PC-3 (cell line): ENCODE measurements at regions not wholly inside any gene's neighbourhood (a gene's known extent, or its start where the extent isn't known, plus 50 kb on each side); places are given as distances from the start of the nearest gene placed in this dataset.

Experiments used
- ATAC-seq: fragments of 200-7000 bp; cut with Tn5 transposase; 2 replicates; pipeline ENCODE4 v1.9.1; 2020; ENCODE audit warnings: mild to moderate bottlenecking, moderate library complexity
- BruUV-seq: library from RNA; stranded (reverse); fragments of 400-500 nt; replicated peaks from 2 replicates; lab custom pipeline; 2021; lab: Mats Ljungman, UMichigan
- CTCF ChIA-PET: fragments of 300-600 bp; sonication (Branson Sonifier 250); formaldehyde crosslinking; loops from one replicate; lab custom pipeline; 2022; ENCODE audit warnings: antibody characterized with exemption; lab: Charles Lee
- POLR2A ChIA-PET: fragments of 300-600 bp; sonication (Branson Sonifier 250); formaldehyde crosslinking; loops from one replicate; lab custom pipeline; 2022; ENCODE audit warnings: antibody characterized with exemption; ENCODE audit not compliant: unreplicated experiment; lab: Charles Lee
- DNase-seq: peaks from one replicate; pipeline ENCODE4 v3.0.0-alpha.2; 2015
- H2AFZ ChIP-seq: fragments of 300-600 bp; sonication (generic); 2 replicates; pipeline ENCODE4 v1.6.0; 2016; ENCODE audit warnings: antibody characterized with exemption, low read length
- H3F3A ChIP-seq: fragments of 300-600 bp; sonication (generic); one replicate; pipeline ENCODE4 v1.6.0; 2017; ENCODE audit warnings: antibody characterized with exemption, low read length, control low read depth, mild to moderate bottlenecking; ENCODE audit not compliant: unreplicated experiment
- H3K27ac ChIP-seq: fragments of 300-600 bp; sonication (generic); 2 replicates; pipeline ENCODE4 v1.5.1; 2016; ENCODE audit warnings: mild to moderate bottlenecking, low read length
- H3K27me3 ChIP-seq: fragments of 300-600 bp; sonication (generic); 2 replicates; pipeline ENCODE4 v1.6.1; 2016; ENCODE audit warnings: low read length, mixed read lengths
- H3K36me3 ChIP-seq: fragments of 300-600 bp; sonication (generic); 2 replicates; pipeline ENCODE4 v1.6.1; 2016; ENCODE audit warnings: low read depth, mixed run types, low read length, mixed read lengths
- H3K4me1 ChIP-seq: fragments of 300-600 bp; sonication (generic); 2 replicates; pipeline ENCODE4 v1.5.1; 2016; ENCODE audit warnings: low read length; ENCODE audit not compliant: insufficient read depth
- H3K4me2 ChIP-seq: fragments of 300-600 bp; sonication (generic); 2 replicates; pipeline ENCODE4 v1.6.0; 2016; ENCODE audit warnings: low read length
- H3K4me3 ChIP-seq: fragments of 300-600 bp; sonication (generic); 2 replicates; pipeline ENCODE4 v1.5.1; 2016; ENCODE audit warnings: mild to moderate bottlenecking, low read length, mixed read lengths
- H3K79me2 ChIP-seq: fragments of 300-600 bp; sonication (generic); 2 replicates; pipeline ENCODE4 v1.6.1; 2017; ENCODE audit warnings: low read length, mixed read lengths
- H3K9ac ChIP-seq: fragments of 300-600 bp; sonication (generic); 2 replicates; pipeline ENCODE4 v1.6.0; 2016; ENCODE audit warnings: mild to moderate bottlenecking, low read length
- H3K9me2 ChIP-seq: fragments of 300-600 bp; sonication (generic); replicated peaks from 2 replicates; pipeline ENCODE4 v1.6.1; 2016; ENCODE audit warnings: mixed run types, low read length, mixed read lengths
- H3K9me3 ChIP-seq: fragments of 300-600 bp; sonication (generic); 2 replicates; pipeline ENCODE4 v1.6.1; 2016; ENCODE audit warnings: low read length, mixed read lengths
- H4K20me1 ChIP-seq: fragments of 300-600 bp; sonication (generic); 2 replicates; pipeline ENCODE4 v1.6.1; 2016; ENCODE audit warnings: low read length, mixed read lengths
- CTCF ChIP-seq: fragments of 300-600 bp; sonication (generic); conservative IDR thresholded peaks from 2 replicates; pipeline ENCODE4 v1.5.1; 2017; ENCODE audit warnings: antibody characterized with exemption, low read depth, mild to moderate bottlenecking, low read length
- EZH2 ChIP-seq: fragments of 300-600 bp; sonication (generic); IDR thresholded peaks from one replicate; pipeline ENCODE4 v1.6.1; 2017; ENCODE audit warnings: antibody characterized with exemption, mild to moderate bottlenecking, low read length; ENCODE audit not compliant: unreplicated experiment
- EZH2phosphoT487 ChIP-seq: fragments of 300-600 bp; sonication (generic); IDR thresholded peaks from 2 replicates; pipeline ENCODE4 v1.6.1; 2018; ENCODE audit warnings: mild to moderate bottlenecking, antibody characterized with exemption, low read length, borderline replicate concordance
- intact Hi-C: fragments of 100-400 bp; cut with micrococcal nuclease; formaldehyde crosslinking; loops from 2 replicates; pipeline ENCODE4 v1.9.0; 2023

GRCh38 chr7:96508371-96508770 is 186.5 kb upstream of the SLC25A13 start:
- ChIA-PET CTCF (no interaction called here), POLR2A (no interaction called here)
- Histone ChIP-seq H3K36me3 (no peaks in the 10 kb centered on the region), H3K9me2 (no peaks in the 10 kb centered on the region), H3K4me2 (no peak overlapping the region), H3F3A (no peaks in the 10 kb centered on the region), H3K9ac (no peak overlapping the region), H3K79me2 (no peaks in the 10 kb centered on the region), H3K9me3 (no peaks in the 10 kb centered on the region), H3K4me3 (no peak overlapping the region), H3K27me3 (no peaks in the 10 kb centered on the region), H3K4me1 (no peaks in the 10 kb centered on the region), H2AFZ (no peak overlapping the region), H4K20me1 (no peaks in the 10 kb centered on the region), H3K27ac (no peak overlapping the region)
- TF ChIP-seq EZH2phosphoT487 (no peak), EZH2 (no peak), CTCF (no peak)
- no TSS peak for BruUV-seq
- DNase-seq = peak; percentile 76
- intact Hi-C loops = no loop called here
- ATAC-seq = peak; percentile 27; the same call in 1 of the 2 replicates

GRCh38 chr7:96503597-96503996 is 181.7 kb upstream of the SLC25A13 start:
- intact Hi-C loops = no loop called here
- H3F3A ChIP-seq = no peaks in the 10 kb centered on the region
- no peaks in the 10 kb centered on the region for H3K4me1 ChIP-seq
- no peak for ATAC-seq
- no peaks in the 10 kb centered on the region for H3K36me3 ChIP-seq
- no peak overlapping the region for H3K27ac ChIP-seq
- H3K9me2 ChIP-seq = no peaks in the 10 kb centered on the region
- no peaks in the 10 kb centered on the region for H3K79me2 ChIP-seq
- no peak for TF ChIP-seq EZH2phosphoT487
- no peak for TF ChIP-seq CTCF
- TF ChIP-seq EZH2 = no peak
- H3K9ac ChIP-seq = no peak overlapping the region
- H3K4me3 ChIP-seq = no peak overlapping the region
- H3K4me2 ChIP-seq = no peak overlapping the region
- ChIA-PET POLR2A (no interaction called here), CTCF (no interaction called here)
- H3K27me3 ChIP-seq = no peaks in the 10 kb centered on the region
- BruUV-seq = no TSS peak
- no peaks in the 10 kb centered on the region for H3K9me3 ChIP-seq
- H4K20me1 ChIP-seq = no peaks in the 10 kb centered on the region
- H2AFZ ChIP-seq = no peak overlapping the region
- no peak for DNase-seq

- Histone ChIP-seq H3K27me3 (no peaks in the 10 kb centered on the region), H3K4me3 (no peak overlapping the region), H3K27ac (no peak overlapping the region), H3F3A (no peaks in the 10 kb centered on the region), H4K20me1 (no peaks in the 10 kb centered on the region), H3K79me2 (no peaks in the 10 kb centered on the region), H3K9me2 (no peaks in the 10 kb centered on the region), H3K36me3 (no peaks in the 10 kb centered on the region), H3K4me1 (no peaks in the 10 kb centered on the region), H3K9ac (no peak overlapping the region), H2AFZ (no peak overlapping the region), H3K9me3 (no peaks in the 10 kb centered on the region), H3K4me2 (no peak overlapping the region)
- intact Hi-C loops = no loop called here
- ATAC-seq = no peak
- no peak for TF ChIP-seq EZH2phosphoT487
- no peak for TF ChIP-seq EZH2
- TF ChIP-seq CTCF = no peak
- POLR2A ChIA-PET = no interaction called here
- DNase-seq = no peak
- BruUV-seq = no TSS peak
- CTCF ChIA-PET = no interaction called here
Observed at GRCh38 chr7:96501318-96501717, 179.4 kb upstream of the SLC25A13 start.
